ENCODE measurements at regions not wholly inside any gene's neighbourhood (a gene's known extent, or its start where the extent isn't known, plus 50 kb on each side); places are given as distances from the start of the nearest gene placed in this dataset.

DNA sequence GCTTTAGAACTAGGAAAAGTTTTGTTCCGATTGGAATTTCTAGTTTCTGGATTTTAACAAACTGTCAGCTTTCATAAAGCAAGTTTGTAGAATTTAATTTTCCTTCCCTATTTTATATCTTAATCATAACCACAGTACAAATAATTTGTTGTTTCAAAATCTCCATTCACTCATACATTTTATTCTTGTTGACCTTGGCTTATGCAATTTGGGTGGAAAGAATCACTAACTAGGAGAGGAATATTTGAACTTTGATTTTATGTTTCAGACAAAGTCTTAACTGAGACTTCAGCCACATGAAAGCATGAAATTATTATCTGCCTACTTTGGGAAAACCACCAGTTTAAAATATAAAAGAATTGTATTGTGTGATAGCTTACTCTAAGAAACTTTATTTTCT, 427.9 kb downstream of the SPRY1 start:
- Histone ChIP-seq H3K36me3 (no peaks in the 10 kb centered on the region), H3K27me3 (replicated peaks in 1 of 7) (no peaks in the 10 kb centered on the region), H3K4me1 (no peaks in the 10 kb centered on the region), H3K27ac (no peak overlapping the region), H3K4me3 (no peak overlapping the region), H3K9me3 (no peaks in the 10 kb centered on the region)
- intact Hi-C loops (cut with DNase I; ENCODE audit: low total_unique reads) = no loop called here
- no peak for DNase-seq
- WGBS, 5 donors = 84 to 98% (median 93%) methylated on average over 1 of the region's 1 CpG
- TF ChIP-seq, protein P1, sequence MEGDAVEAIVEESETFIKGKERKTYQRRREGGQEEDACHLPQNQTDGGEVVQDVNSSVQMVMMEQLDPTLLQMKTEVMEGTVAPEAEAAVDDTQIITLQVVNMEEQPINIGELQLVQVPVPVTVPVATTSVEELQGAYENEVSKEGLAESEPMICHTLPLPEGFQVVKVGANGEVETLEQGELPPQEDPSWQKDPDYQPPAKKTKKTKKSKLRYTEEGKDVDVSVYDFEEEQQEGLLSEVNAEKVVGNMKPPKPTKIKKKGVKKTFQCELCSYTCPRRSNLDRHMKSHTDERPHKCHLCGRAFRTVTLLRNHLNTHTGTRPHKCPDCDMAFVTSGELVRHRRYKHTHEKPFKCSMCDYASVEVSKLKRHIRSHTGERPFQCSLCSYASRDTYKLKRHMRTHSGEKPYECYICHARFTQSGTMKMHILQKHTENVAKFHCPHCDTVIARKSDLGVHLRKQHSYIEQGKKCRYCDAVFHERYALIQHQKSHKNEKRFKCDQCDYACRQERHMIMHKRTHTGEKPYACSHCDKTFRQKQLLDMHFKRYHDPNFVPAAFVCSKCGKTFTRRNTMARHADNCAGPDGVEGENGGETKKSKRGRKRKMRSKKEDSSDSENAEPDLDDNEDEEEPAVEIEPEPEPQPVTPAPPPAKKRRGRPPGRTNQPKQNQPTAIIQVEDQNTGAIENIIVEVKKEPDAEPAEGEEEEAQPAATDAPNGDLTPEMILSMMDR (IDR thresholded peaks at IDR 0.05 in 8 of 11, conservative IDR thresholded peaks at IDR 0.05 in 3 of 11) = no peak
- no peak for TF ChIP-seq POLR2AphosphoS5 (IDR thresholded peaks at IDR 0.05)
- no peak for TF ChIP-seq POLR2A (IDR thresholded peaks at IDR 0.05)

DNA sequence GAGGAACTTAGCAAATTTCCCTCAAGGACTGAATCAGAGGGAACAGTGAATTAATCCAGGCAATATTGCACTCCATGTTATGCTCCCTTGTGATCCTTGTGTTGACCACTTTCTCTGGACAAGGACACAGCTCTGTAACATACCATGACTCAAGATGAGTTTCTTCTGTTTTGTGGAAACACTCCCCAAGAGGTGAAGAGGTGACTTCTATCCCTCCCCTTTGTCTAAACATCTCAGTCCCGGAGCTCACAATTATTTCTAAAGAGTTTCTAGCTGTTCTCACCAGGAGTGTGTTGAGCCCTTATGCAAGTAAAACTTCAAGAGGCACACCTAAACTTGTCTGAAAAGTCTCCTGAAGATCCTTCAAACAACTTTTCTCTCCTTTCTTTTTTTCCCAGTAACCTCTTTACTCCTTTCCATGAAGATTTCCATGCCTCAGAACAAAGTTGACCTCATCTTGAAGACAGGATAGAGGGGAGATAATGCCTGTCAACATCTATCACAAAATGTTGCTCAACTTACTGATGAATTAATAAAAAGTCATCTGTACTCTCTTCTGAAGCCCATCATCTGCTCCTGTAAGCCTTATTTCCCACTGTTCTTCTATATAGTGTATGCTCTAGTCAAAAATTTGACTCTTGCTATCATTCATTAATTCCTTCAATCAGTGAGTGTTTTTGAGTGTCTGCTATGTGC, 429.1 kb downstream of the SPRY1 start:
- WGBS, 5 donors = 85 to 100% (median 94%) methylated on average over 1 of the region's 1 CpG
- no peak for DNase-seq
- TF ChIP-seq POLR2A (IDR thresholded peaks at IDR 0.05) = no peak
- no peak for TF ChIP-seq POLR2AphosphoS5 (IDR thresholded peaks at IDR 0.05)
- TF ChIP-seq, protein P1 (IDR thresholded peaks at IDR 0.05 in 8 of 11, conservative IDR thresholded peaks at IDR 0.05 in 3 of 11) = no peak
- Histone ChIP-seq H3K9me3 (no peaks in the 10 kb centered on the region), H3K27ac (no peak overlapping the region), H3K27me3 (replicated peaks in 1 of 7) (no peaks in the 10 kb centered on the region), H3K4me3 (no peak overlapping the region), H3K4me1 (no peaks in the 10 kb centered on the region), H3K36me3 (no peaks in the 10 kb centered on the region)
- intact Hi-C loops (cut with DNase I; ENCODE audit: low total_unique reads) = no loop called here

DNA sequence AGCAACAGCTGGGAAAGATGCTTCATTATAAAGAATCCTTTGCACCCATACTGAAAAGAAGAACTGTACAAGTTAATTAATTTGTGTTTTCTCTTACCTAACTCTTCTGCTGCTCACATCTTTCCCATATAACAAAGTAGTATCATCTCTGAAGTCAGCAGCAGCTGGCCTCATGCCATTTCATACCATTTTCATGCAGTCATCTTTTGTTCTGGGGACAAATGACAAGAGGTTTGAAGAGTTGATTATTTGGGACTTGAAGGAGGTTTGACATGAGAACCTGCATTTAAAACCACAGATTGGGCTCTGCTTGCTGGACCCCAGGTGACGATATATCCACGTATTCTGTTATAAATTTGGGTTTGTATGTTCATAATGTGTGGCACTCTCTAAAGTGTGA, 430.3 kb downstream of the SPRY1 start:
- H3K27ac ChIP-seq = no peak overlapping the region
- no peaks in the 10 kb centered on the region for H3K36me3 ChIP-seq
- 88 to 97% (median 92%) methylated on average over 2 of the region's 2 CpGs for WGBS, 5 donors
- intact Hi-C loops (cut with DNase I; ENCODE audit: low total_unique reads) = no loop called here
- no peak for DNase-seq
- H3K4me1 ChIP-seq = no peaks in the 10 kb centered on the region
- TF ChIP-seq POLR2AphosphoS5 (IDR thresholded peaks at IDR 0.05) (no peak), POLR2A (IDR thresholded peaks at IDR 0.05) (no peak)
- TF ChIP-seq, protein P1 (IDR thresholded peaks at IDR 0.05 in 8 of 11, conservative IDR thresholded peaks at IDR 0.05 in 3 of 11) = no peak
- no peaks in the 10 kb centered on the region for H3K9me3 ChIP-seq
- H3K27me3 ChIP-seq (replicated peaks in 1 of 7) = no peaks in the 10 kb centered on the region
- H3K4me3 ChIP-seq = no peak overlapping the region

DNA sequence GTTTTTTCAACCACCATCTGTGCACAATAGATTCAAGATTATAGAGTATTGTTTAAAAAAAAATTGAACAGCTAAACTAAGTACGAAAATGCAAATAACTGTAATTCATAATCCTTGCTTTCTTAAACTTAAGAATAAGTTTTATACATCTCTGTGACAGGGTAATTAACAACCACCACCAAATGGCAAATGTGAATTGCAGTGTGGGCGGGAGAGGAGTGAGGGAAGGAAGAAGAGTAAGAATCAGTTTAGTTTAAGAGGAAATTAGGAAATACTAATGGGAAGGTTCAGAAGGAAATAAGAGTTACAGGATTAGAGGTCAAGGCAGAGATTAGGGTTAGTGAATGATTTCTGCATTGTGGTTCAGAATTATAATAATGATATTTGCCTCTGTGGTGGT, 430.9 kb downstream of the SPRY1 start:
- Histone ChIP-seq H3K27ac (no peak overlapping the region), H3K27me3 (replicated peaks in 1 of 7) (no peaks in the 10 kb centered on the region), H3K4me1 (no peaks in the 10 kb centered on the region), H3K9me3 (no peaks in the 10 kb centered on the region), H3K36me3 (no peaks in the 10 kb centered on the region), H3K4me3 (no peak overlapping the region)
- DNase-seq = no peak
- intact Hi-C loops (cut with DNase I; ENCODE audit: low total_unique reads) = no loop called here
- WGBS, 5 donors = 72 to 82% (median 74%) methylated on average over 2 of the region's 2 CpGs
- TF ChIP-seq, protein P1 (IDR thresholded peaks at IDR 0.05 in 8 of 11, conservative IDR thresholded peaks at IDR 0.05 in 3 of 11) = no peak
- TF ChIP-seq POLR2AphosphoS5 (IDR thresholded peaks at IDR 0.05) = no peak
